ENCODE measurements at regions not wholly inside any gene's neighbourhood (a gene's known extent, or its start where the extent isn't known, plus 50 kb on each side); places are given as distances from the start of the nearest gene placed in this dataset.

GRCh38 chr14:82805892-82806825 is 1272.5 kb upstream of the SEL1L start:
- TF ChIP-seq POLR2A (IDR thresholded peaks at IDR 0.05) (no peak), POLR2AphosphoS5 (IDR thresholded peaks at IDR 0.05) (no peak)
- TF ChIP-seq, protein P1, sequence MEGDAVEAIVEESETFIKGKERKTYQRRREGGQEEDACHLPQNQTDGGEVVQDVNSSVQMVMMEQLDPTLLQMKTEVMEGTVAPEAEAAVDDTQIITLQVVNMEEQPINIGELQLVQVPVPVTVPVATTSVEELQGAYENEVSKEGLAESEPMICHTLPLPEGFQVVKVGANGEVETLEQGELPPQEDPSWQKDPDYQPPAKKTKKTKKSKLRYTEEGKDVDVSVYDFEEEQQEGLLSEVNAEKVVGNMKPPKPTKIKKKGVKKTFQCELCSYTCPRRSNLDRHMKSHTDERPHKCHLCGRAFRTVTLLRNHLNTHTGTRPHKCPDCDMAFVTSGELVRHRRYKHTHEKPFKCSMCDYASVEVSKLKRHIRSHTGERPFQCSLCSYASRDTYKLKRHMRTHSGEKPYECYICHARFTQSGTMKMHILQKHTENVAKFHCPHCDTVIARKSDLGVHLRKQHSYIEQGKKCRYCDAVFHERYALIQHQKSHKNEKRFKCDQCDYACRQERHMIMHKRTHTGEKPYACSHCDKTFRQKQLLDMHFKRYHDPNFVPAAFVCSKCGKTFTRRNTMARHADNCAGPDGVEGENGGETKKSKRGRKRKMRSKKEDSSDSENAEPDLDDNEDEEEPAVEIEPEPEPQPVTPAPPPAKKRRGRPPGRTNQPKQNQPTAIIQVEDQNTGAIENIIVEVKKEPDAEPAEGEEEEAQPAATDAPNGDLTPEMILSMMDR (IDR thresholded peaks at IDR 0.05) = no peak

Data from prostate gland (tissue), 2 donors.